ENCODE measurements at regions not wholly inside any gene's neighbourhood (a gene's known extent, or its start where the extent isn't known, plus 50 kb on each side); places are given as distances from the start of the nearest gene placed in this dataset.

- H3K36me3 ChIP-seq (ENCODE audit: control insufficient read depth in 2 of 2, extremely low read depth in 1 of 2, insufficient read depth in 2 of 2, low read length in 2 of 2), result no peaks in the 10 kb centered on the region
- H3K27me3 ChIP-seq (ENCODE audit: control insufficient read depth in 2 of 2, insufficient read depth in 2 of 2, low read length in 2 of 2), result no peaks in the 10 kb centered on the region
- no peak overlapping the region for H3K4me2 ChIP-seq (ENCODE audit: insufficient read depth, low read length)
- dilution Hi-C loops (cut with MboI; ENCODE audit: extremely low pct_ligation_motif_present, low sequenced_read_pairs), result no loop called here
- intact Hi-C loops (cut with micrococcal nuclease), result no loop called here
- no TSS peak for BruUV-seq (replicated peaks)
- no peak overlapping the region for H2AFZ ChIP-seq (ENCODE audit: low read depth, low read length)
- H3K79me2 ChIP-seq (ENCODE audit: control insufficient read depth, insufficient read depth, low read length), result no peaks in the 10 kb centered on the region
- no peaks in the 10 kb centered on the region for H3K4me1 ChIP-seq (ENCODE audit: control insufficient read depth, extremely low read depth, insufficient read depth, low read length)
- no peaks in the 10 kb centered on the region for H3K9me3 ChIP-seq (replicated peaks; ENCODE audit: control insufficient read depth, insufficient read depth, low read length)
- CTCF ChIA-PET, result no interaction called here
- no peak overlapping the region for H3K9ac ChIP-seq (replicated peaks; ENCODE audit: extremely low read depth, insufficient read depth, low read length)
- POLR2A ChIA-PET, result no interaction called here
- no peak overlapping the region for H3K27ac ChIP-seq (ENCODE audit: insufficient read depth, low read depth, low read length)
- no peak for DNase-seq (ENCODE audit: low read depth, low spot score)
- no peak for TF ChIP-seq FOS (IDR thresholded peaks at IDR 0.05; ENCODE audit: borderline replicate concordance, insufficient read depth, low read length)
- no peak for TF ChIP-seq JUN (IDR thresholded peaks at IDR 0.05; ENCODE audit: borderline replicate concordance, insufficient read depth, insufficient read length, low read depth)
- TF ChIP-seq, protein P1, sequence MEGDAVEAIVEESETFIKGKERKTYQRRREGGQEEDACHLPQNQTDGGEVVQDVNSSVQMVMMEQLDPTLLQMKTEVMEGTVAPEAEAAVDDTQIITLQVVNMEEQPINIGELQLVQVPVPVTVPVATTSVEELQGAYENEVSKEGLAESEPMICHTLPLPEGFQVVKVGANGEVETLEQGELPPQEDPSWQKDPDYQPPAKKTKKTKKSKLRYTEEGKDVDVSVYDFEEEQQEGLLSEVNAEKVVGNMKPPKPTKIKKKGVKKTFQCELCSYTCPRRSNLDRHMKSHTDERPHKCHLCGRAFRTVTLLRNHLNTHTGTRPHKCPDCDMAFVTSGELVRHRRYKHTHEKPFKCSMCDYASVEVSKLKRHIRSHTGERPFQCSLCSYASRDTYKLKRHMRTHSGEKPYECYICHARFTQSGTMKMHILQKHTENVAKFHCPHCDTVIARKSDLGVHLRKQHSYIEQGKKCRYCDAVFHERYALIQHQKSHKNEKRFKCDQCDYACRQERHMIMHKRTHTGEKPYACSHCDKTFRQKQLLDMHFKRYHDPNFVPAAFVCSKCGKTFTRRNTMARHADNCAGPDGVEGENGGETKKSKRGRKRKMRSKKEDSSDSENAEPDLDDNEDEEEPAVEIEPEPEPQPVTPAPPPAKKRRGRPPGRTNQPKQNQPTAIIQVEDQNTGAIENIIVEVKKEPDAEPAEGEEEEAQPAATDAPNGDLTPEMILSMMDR (IDR thresholded peaks at IDR 0.05; ENCODE audit: extremely low read depth in 1 of 2, insufficient read depth in 1 of 2, low read depth in 1 of 2, low read length in 2 of 2), result no peak
- no peak for TF ChIP-seq GATA2 (IDR thresholded peaks at IDR 0.05; ENCODE audit: insufficient read depth, insufficient read length, low read depth, low read length)
- no peak for TF ChIP-seq POLR2AphosphoS5 (IDR thresholded peaks at IDR 0.05; ENCODE audit: insufficient read depth, low read depth, low read length)
- TF ChIP-seq POLR2A (IDR thresholded peaks at IDR 0.05; ENCODE audit: low read depth, low read length), result no peak
- no peak for TF ChIP-seq EZH2 (IDR thresholded peaks at IDR 0.05; ENCODE audit: borderline replicate concordance, low read depth, low read length, severe bottlenecking)
- TF ChIP-seq, protein P2, sequence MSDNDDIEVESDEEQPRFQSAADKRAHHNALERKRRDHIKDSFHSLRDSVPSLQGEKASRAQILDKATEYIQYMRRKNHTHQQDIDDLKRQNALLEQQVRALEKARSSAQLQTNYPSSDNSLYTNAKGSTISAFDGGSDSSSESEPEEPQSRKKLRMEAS (IDR thresholded peaks at IDR 0.05; ENCODE audit: insufficient read depth, insufficient read length), result no peak
- no peak for TF ChIP-seq MYC (IDR thresholded peaks at IDR 0.05; ENCODE audit: low read depth, low read length)
- H3K4me3 ChIP-seq (replicated peaks in 1 of 3; ENCODE audit: insufficient read depth in 1 of 3, low read depth in 1 of 3, low read length in 3 of 3), result no peak overlapping the region
- H4K20me1 ChIP-seq (replicated peaks; ENCODE audit: control insufficient read depth, extremely low read depth, insufficient read depth, low read length), result no peaks in the 10 kb centered on the region
- FAIRE-seq, result no peak
- no peaks in the 10 kb centered on the region for H3K9me1 ChIP-seq (replicated peaks; ENCODE audit: control insufficient read depth, extremely low read depth, insufficient read depth, low read length)
Measured at GRCh38 chr4:137700751-137701150, 168.5 kb upstream of the PCDH18 start.

Data from endothelial cell of umbilical vein (primary cell).